Iris pigment epithelial cell (primary cell): ENCODE measurements at regions not wholly inside any gene's neighbourhood (a gene's known extent, or its start where the extent isn't known, plus 50 kb on each side); places are given as distances from the start of the nearest gene placed in this dataset.
"Not testable (repeated sequence)": the region's sequence is repeated elsewhere in the genome, so short reads cannot be mapped to it uniquely, and the experiment has no call there.

Experiments used
- DNase-seq: peaks from one replicate; pipeline ENCODE4 v3.0.0-alpha.2; 2011; ENCODE audit warnings: low read depth

DNA sequence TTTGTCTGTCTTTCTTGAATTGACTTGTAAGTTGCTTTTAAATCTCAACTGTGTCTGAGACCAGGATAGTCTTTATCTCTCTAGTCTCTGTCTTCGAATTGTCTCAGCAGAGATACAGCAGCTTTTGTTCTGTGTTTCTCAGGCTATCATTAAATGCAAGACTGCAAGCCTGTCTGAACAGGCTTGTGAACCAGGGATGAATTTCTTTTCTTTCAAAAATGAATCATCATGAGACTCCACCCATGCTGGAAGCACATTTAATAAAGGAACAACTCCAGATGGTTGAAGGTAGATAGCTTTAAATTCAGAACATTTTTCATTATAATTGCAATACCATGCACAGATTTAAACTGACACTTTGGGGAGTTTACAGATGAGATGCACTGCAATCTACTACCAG, 155.9 kb downstream of the SEC23IP start:
- DNase-seq, result no peak

DNA sequence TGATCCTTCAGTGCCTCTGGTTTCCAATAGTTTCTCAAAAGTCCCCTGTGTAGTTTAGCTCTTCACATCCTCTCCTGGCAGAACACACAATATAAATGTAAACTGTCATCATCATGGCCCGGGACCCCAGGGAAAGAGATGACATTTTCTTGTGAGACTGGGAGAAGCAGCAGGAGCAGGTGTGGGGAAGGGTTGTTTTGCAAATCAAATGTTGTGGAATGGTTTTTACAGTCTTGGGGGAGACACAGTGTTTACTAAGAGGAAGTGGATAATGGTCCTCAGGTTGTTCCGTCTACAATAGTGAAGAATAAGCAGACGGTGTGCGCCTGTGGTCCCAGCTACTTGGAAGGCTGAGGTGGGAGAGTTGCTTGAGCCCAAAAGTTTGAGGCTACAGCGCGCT, 159.1 kb downstream of the SEC23IP start:
- no peak for DNase-seq

DNA sequence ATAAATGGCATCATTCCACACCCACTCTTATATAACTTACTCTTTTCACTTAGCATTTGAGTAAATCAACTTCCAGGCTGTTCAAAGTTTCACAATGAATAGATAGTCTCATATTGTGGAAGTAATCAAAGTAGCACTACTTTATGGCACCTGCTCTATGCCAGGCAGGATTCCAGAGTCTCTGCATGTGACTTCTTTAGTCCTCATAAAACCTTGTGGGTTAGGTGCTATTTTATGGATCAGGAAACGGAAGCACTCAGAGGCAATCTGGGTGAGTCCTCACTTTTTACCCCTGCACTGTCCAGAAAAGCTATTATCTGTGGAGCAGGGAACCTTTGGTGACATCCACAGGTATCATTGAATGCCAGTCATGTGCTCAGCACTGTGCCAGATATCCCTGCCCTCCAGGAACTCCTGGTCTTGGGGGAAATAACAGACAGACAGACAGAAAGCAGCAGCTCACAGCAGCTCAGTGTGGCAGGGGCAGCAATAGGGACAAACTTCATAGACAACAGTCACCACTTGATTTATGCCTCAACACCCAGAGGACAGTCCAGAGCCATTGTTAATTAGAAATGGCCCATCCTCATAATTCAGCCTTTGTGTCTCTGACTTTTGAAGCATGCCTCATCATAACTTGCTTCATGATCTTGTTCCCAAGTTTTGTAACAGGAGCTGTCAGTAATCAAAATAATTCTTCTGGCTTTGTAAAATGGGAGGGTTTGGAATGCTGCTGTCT, 160.6 kb downstream of the SEC23IP start:
- DNase-seq, result no peak

DNA sequence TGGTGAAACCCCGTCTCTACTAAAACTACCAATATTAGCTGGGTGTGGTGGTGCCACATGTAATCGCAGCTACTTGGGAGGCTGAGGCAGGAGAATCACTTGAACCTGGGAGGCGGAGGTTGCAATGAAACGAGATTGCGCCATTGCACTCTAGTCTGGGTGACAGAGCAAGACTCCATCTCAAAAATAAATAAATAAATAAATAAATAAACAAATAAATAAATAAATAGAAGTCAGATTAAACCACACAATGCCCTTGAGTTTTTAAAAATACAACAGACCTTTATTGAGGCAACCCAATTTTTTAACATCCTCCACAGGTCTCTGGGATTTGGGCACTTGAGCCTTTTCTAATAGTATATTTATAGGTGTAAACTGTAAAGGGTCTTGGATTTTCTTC, 167.3 kb downstream of the SEC23IP start:
- DNase-seq, result not testable (repeated sequence)

DNA sequence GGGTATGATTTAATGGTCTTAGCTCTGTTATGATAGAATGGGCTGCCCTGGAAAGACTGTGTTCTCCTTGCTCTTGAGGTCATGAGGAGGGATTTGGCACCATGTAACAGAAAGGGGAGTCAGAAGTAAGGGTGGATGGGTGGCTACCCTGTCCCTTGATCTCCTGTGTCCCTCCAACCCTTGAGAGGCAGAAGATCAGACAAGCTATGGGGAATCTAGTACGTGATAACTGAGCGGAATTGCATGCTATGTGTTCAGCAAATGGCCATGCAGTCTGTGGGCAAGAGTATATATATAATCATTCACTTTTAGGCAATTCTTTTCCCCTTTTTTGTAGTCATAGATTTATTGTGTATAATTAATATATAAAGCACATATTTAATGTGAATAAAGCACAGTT, 174.9 kb downstream of the SEC23IP start:
- DNase-seq, result no peak

DNA sequence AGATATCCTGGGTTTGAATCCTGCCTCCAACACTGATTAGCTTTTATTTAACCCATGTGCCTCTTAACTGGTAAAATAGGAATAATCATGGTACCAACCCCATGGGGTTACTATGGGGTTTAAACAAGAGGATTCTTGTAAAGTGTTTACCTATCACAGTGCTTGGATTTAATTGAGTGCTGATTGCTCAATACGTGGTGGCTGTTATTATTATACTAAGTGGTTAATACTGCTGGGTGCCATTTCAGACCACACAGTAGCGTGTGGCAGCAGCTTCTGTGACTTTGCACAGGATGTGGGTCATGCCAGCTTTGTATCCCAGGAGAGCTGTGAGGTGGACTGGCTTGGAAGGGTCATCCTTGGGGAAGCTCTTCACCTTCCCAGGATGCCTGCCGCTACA, 177.2 kb downstream of the SEC23IP start:
- no peak for DNase-seq

DNA sequence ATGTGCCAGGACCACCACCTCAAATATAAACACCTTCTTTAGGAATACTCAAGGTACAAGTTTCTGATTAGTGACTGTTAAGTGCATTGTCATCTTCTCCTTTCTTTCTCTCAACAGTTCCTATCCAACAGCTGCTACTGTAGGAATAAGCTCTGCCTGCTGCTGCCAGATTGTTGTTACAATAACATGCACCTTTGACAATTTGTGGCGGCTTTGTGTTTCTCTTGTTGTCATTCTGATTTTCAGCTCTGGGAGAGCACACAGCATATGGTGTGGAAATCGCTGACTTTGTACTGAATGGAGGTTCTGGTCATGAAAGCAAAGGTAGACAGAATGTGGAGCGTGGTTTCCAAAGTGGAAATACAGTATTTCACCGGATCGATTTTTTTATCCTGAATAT, 182.8 kb downstream of the SEC23IP start:
- no peak for DNase-seq

DNA sequence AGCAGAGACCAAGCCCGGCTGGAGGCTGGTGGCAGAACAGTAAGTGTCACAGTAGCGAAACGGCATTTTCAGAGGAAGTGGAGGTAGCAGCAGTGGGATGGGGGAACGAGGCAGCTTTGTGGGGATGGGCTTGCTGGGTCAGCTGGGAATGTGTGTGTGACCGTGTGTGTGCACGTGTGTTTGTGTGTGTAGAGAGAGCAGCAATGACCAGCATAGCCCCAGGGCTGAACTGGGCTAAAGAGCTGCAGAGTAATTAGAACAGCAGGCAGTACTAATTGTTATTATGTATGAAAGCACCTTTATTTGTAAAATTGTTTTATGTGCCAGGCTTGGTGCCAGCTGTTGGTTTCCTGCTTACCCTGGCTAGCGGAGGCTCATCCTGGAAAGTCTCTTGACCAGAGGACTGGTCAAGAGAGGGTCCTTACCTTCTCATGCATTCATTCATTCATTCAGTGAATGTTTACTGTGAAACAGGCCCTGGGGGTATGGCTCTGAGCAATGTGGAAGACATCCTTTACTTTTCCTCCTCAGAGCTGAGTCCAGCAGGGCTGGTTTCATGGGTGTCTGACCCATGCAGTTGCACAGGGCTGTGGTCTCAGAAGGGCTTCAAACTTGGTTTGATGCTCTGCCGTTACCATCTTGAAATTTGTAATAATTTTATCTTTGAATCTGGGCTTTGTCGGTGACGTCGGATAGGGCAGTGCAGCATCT, 184.6 kb downstream of the SEC23IP start:
- DNase-seq, result no peak

DNA sequence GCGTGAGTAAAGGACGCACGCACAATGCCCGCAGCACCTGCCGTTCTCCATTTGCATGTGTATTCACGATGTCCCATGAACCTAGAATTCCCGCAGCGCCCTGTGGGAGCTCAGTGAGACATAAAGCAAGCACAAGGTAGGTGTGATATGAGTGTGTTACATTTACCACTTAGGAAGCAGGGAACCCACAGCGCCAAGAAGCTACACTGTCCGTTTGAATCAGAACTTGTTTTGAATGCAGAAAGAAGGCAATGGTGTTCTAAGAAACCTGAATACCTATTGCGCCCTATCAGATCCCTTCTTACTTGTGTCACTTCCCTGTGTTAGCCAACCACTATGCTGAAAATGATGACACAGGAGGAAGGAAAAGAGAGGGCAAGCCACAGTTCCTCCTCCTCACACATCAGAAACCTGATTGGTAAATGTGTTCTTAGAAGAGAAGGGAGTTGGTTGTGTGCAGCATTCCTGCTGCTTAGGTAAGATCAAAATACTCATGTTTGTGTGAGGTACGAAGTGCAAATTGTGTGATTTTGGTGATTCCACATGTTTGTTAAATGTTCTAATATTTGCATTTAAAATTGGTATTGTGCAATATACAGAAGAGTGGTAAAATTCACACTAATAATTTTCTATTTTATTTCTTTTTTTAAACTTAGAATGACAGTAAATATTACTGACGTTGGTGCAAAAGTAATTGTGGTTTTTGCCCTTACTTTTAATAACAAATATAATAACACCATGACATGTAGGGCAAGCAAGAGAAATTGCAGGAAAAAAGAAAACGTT, 185.4 kb downstream of the SEC23IP start:
- no peak for DNase-seq

DNA sequence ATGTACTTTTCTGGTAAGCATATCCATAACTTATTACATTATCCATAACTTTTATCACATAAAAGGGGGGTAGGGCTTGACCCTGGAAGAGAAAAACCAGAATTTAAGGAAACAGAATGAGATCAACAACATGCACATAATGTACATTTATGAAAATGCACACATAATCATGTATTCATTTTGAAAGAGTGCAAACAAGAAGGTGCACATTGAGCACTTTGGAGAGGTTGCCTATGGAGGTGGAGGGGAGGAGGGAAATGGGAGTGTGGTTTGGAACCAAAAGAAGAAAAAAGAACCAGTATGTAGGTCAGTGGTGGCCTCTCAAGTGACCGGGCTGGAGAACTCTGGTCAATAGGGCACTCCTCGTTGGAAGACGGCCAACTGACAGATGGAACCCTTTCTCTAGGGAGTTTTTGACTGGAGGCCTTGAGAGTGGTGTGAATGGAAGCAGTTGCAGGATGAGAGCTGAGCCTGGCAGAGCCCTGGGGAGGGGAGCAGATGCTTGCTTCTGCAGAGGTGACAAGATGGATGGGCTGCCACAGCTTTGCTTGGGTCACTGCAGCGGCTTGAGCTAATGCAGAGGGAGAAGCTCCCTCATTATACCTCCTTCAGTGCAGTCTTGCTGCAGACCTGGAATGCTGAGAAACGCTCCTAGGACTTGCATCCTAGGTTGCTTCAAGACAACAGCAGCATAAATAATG, 192.7 kb downstream of the SEC23IP start:
- no peak for DNase-seq

DNA sequence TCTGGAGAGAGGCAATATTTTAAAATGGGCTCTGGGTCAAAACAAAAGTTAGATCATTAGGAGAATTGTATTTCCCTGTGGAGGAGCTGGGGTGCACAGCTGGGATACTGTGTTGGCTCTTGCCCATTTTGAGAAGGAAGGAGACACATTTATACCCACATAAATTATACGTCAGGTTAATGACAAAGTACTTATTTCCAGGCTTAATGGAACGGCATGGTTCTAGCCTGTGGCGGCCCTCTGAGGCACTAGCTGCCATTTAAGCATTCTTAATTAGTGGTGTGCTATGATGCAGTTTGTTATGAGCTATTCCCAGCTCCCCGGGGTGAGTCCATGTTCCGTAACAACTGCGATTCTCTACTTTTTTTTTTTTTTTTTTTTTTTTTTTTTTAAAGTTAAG, 193.5 kb downstream of the SEC23IP start:
- DNase-seq, result no peak

DNA sequence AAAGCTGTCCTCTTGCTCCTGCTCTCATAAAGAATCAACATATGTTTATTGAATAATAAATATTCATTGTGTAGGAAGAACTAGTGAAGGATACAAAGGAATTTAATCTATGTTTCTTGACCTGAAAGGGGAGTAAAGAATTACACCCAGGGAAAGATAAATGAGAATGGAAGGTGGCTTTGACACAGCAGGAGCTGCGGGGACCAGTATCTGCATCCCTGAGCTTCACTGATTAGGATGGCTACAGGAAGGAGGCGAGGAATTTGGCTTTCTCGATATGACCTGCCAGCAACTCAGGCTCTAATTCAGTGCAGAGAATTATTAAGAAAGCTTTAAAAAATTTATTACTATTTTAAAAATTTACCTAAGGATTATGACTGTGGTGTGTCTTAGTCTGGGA, 194.6 kb downstream of the SEC23IP start:
- DNase-seq, result no peak

DNA sequence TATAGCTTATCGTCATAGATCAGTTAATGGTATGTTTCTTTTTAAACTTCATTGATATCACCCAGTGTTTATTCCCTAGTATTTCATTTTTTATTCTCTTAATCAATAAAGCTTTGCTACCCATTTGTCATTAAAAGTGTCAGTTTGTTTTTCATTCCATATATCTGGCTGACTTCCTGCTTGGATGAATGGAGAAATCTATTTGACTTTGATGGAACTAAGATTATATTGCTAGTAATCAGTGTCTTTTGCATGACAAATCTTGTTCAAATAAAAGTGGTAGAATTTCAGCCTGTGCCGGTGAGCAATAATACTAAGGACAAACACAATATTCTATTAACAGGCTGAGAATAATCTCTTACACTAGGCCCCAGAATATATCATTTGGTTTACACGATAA, 203.3 kb downstream of the SEC23IP start:
- no peak for DNase-seq

DNA sequence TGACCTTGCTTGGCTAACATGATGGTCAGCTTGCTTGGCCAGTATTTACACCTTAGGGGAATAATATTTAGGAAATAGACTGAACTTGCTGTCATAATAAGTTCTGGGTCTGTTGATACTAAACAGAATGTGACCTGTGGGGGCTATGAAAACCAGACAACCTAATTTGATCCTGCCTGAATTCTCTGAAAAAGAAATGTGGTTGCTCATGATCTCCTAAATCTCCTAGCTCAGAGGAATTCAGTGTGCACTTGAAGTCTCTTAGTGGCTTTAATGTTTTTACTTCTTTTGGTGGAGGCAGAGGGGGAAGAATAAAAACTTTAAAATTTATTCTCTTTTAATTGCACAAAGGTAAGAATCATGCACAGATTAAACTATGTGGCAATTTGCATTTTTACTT, 205.2 kb downstream of the SEC23IP start:
- no peak for DNase-seq

DNA sequence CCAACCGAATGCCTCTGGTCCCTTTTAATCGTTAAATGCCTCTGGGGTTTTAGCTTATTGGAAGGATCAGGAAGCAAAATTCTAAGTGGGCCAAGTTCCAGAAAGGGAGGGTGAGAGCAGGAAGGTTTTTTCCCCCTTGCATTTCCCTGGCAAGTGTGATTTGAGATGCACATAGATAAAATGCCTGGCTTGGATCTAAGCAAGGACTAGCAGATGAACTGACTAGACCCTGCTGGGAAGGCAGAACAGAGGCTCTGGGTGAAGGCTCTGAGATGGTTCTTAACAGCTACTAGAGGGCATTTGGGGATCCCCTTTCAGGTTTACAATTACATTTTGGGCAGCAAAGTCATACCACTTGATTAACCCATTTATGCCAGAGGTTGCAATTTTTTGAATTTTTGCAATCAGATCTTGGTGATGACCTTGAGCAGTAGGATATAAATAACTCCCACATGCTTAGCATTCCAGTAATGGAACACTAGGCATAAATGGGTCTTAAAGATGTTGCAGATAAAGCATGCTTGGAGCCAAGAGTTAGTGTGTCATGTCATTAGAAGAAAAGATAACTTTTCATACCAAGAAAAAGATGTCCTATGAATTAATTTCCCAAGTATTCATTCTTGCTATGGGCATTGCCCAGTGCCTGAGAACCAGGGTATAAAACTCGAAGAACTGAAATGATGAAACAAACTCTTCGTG, 205.9 kb downstream of the SEC23IP start:
- DNase-seq, result no peak

DNA sequence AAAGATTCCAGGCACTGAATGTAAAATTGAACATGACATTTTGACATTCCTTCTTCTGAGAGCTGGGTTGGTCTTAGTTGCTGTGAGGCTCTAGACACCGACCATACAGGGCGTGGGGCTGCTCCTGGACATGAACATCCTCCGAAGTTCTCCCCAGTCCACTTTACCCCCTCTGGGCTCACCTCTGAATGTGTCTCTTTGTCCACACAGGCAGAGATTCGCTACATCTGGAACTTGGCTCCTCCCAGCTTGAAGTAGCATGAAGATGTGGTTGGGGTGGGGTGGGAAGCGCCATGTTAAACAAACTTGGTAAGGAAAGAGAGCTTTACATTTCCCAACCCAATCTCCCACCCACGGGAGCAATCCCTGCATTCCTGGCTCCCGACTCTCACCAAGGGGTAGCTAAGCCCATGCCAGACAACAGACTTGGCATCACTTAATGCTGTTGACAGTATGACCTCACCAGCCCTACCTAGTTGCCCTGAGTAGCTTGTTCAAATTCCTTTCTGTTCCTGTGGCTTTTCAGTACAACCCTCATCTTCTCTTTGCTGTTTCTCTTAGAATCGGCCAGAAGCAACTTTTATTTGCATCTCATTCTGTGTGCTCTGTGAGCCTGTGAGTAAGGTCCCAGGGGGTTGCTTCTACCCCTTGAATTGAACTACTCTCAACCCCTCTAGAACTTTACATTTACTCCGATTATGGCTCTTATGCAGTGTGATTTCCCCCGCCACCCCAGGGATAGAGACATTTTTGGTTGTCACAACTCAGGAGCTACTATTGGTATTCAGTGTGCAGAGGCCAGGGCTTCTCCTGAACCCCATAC, 211.4 kb downstream of the SEC23IP start:
- DNase-seq, result no peak

DNA sequence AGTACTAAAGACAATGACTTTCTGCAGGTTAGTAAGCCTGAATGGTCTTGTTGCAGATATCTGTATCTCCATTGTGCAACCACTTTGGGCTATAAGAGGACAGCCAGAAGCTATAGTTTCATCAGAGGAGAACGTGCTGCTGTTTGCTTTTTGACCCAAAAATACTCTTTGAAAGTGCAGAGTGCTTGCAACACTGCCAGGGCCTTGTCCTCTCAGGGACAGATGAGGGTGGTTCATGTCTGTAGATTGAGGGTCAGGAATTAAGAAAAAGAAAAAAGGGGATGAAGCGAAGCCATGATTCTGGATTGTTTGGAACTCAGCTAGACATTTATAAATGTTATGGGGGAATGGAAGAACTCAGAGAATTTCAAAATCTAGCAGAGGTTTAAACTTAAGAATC, 212.5 kb downstream of the SEC23IP start:
- no peak for DNase-seq

DNA sequence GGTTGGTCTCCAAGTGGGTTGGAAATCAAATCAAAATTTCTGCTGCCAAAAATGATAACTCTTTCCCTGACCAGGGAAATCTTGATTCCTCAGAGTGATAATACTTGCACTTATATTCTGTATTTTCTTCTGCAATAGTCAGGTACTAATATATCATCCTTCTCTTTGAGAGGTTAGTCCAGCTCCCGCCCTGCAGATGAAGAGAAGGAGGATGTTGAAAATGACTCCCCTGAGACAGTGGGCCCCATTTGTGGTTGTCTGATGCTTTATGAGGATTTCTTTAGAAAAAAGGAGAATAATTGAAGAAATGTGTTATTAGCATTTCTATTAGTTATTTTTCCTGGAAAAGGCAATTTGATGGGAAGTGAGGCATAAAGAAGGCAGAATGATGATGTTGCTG, 213.0 kb downstream of the SEC23IP start:
- no peak for DNase-seq

DNA sequence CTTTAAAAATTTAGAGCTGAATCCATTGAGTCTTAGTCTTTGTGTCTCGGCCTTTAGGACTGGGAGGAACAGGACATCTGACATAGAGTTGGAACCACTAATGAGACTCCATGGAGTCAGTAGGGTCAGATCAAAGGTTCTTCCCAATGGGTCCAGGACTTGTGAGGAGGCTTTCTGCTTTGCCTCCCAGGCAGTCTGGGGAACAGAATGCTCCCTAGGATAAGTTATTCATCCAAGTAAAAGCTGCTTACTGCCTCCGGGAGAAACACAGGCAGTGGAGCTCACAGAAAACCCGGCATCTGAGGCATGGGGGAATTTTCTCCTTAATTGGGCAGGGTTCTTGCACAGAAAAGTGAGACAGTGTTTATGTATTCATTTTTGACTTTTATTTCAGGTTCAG, 216.4 kb downstream of the SEC23IP start:
- DNase-seq, result no peak

DNA sequence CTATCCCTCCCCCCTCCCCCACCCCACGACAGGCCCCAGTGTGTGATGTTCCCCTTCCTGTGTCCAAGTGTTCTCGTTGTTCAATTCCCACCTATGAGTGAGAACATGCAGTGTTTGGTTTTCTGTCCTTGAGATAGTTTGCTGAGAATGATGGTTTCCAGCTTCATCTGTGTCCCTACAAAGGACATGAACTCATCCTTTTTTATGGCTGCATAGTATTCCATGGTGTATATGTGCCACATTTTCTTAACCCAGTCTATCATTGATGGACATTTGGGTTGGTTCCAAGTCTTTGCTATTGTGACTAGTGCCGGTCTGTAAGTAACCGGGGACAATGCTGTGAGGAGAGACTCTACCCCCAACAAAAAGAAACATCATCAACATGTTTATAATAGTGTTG, 217.2 kb downstream of the SEC23IP start:
- DNase-seq, result not testable (repeated sequence)

DNA sequence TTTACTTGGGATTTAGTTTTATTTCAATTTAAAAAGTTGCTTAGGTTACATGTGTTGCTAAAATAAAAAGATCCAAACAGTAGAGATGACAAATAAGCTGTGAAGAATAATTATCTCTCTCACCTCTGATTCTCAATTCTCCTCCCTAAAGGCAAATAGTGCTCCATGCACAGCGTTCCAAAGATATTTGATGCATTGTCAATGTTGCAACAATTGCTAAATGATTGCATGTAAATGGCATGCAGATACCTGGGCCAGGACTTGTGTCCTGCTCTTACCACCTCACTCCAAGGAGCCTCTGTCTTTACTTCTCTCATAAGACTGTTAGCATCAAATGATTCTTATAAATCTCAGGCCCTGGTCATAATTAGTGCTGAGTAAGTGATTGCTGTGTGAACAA, 217.7 kb downstream of the SEC23IP start:
- DNase-seq, result no peak
